ENCODE measurements at regions not wholly inside any gene's neighbourhood (a gene's known extent, or its start where the extent isn't known, plus 50 kb on each side); places are given as distances from the start of the nearest gene placed in this dataset.

DNA sequence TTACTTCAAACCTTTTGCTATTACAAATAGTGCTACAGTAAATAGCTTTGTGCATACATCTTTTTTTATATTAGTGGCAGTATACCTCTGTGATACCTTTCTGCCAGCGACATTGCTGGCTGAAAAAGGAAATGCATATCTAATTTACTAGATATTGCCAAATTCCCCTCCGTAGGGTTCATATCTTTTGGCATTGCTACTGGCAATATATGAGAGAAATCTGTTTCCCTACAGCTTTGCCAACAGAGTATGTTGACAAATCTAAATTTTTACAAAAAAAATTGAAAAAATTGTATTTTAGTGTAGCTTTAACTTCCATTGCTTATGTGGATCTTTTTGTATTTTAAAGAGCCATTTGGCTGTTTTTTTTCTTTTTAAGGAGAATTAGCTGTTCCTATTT lies 426.7 kb downstream of the TRIB2 start:
- Mint-ChIP-seq H3K27ac (no peak overlapping the region), H3K4me3 (no peak overlapping the region), H3K27me3 (ENCODE audit: low read depth) (peaks cover 13% of the 10 kb centered on the region)

DNA sequence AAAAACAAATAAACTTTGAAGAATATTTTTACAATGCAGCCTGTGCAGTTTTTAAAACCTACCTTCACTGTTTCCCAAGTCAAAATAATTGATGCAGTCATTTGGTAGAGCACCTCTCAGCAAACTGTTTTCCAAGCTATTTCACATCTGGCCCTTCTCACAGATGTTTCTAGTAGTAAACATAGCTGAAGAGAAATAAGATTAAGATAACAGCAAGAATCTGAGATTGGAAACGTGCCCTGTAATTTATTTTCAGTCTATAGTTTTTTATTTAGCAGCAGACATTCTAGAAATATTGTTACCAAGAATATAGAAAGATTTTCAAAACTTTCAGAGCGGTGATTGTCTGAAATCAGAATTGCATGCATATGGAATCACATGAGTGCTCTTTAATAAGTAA lies 440.2 kb downstream of the TRIB2 start:
- H3K27ac Mint-ChIP-seq, result no peak overlapping the region
- no peaks in the 10 kb centered on the region for H3K9me3 Mint-ChIP-seq
- intact Hi-C loops (cut with micrococcal nuclease), result no loop called here
- CTCF ChIA-PET, result no interaction called here
- no peak overlapping the region for H3K4me3 Mint-ChIP-seq
- H3K4me1 Mint-ChIP-seq (ENCODE audit: low read depth), result no peaks in the 10 kb centered on the region
- H3K27me3 Mint-ChIP-seq (ENCODE audit: low read depth), result peaks cover 19% of the 10 kb centered on the region
- no peaks in the 10 kb centered on the region for H3K36me3 Mint-ChIP-seq (ENCODE audit: low read depth)
- DNase-seq, result no peak

More for the DNA sequence above, 426.7 kb downstream of the TRIB2 start:
- H3K9me3 Mint-ChIP-seq, result peaks cover 3% of the 10 kb centered on the region
- no peaks in the 10 kb centered on the region for H3K36me3 Mint-ChIP-seq (ENCODE audit: low read depth)
- no peaks in the 10 kb centered on the region for H3K4me1 Mint-ChIP-seq (ENCODE audit: low read depth)
- intact Hi-C loops (cut with micrococcal nuclease), result no loop called here
- CTCF ChIA-PET, result no interaction called here
- no peak for DNase-seq

- Mint-ChIP-seq H3K27me3 (ENCODE audit: low read depth) (peaks cover 21% of the 10 kb centered on the region), H3K36me3 (ENCODE audit: low read depth) (no peaks in the 10 kb centered on the region), H3K4me1 (ENCODE audit: low read depth) (no peaks in the 10 kb centered on the region), H3K9me3 (no peaks in the 10 kb centered on the region), H3K4me3 (no peak overlapping the region), H3K27ac (no peak overlapping the region)
- intact Hi-C loops (cut with micrococcal nuclease), result no loop called here
- DNase-seq, result no peak
- CTCF ChIA-PET, result no interaction called here
Measured at GRCh38 chr2:13158466-13158865, 441.7 kb downstream of the TRIB2 start.

- no peak for DNase-seq
- CTCF ChIA-PET, result no interaction called here
- intact Hi-C loops (cut with micrococcal nuclease), result no loop called here
Measured at GRCh38 chr2:13180729-13181128, 464.0 kb downstream of the TRIB2 start.

DNA sequence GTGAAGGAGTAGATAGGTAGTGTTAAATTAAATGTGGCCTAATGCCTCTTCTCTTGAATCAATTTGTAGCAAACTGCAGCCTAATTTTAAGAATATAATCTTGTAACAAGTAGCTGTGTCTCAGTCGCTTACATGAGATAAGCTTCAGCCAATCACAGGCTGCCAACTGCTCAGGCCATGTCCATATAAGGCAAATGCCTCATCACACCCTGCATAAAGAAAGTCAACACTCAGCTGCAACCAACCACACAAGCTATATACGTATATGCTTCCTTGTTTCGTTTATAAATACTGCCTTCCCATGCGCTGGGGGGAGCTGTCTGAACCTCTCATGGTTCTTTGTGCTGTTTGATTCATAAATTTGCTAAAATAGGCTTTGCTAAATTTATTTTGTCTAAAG lies 476.3 kb downstream of the TRIB2 start:
- Mint-ChIP-seq H3K27ac (no peak overlapping the region), H3K4me3 (no peak overlapping the region), H3K9me3 (no peaks in the 10 kb centered on the region), H3K27me3 (ENCODE audit: low read depth) (peaks cover 7% of the 10 kb centered on the region), H3K4me1 (ENCODE audit: low read depth) (no peaks in the 10 kb centered on the region), H3K36me3 (ENCODE audit: low read depth) (no peaks in the 10 kb centered on the region)
- CTCF ChIA-PET, result interaction anchor here (0.7 kb wide), 1 partner anchor 71 kb away, joined by 3 read pairs; no protein-coding TSS in a partner anchor
- DNase-seq, result no peak
- intact Hi-C loops (cut with micrococcal nuclease), result no loop called here

More at GRCh38 chr2:13180729-13181128, 464.0 kb downstream of the TRIB2 start:
- Mint-ChIP-seq H3K4me3 (no peak overlapping the region), H3K27ac (no peak overlapping the region), H3K27me3 (ENCODE audit: low read depth) (peaks cover 4% of the 10 kb centered on the region), H3K36me3 (ENCODE audit: low read depth) (no peaks in the 10 kb centered on the region), H3K9me3 (peaks cover under 1% of the 10 kb centered on the region), H3K4me1 (ENCODE audit: low read depth) (no peaks in the 10 kb centered on the region)

DNA sequence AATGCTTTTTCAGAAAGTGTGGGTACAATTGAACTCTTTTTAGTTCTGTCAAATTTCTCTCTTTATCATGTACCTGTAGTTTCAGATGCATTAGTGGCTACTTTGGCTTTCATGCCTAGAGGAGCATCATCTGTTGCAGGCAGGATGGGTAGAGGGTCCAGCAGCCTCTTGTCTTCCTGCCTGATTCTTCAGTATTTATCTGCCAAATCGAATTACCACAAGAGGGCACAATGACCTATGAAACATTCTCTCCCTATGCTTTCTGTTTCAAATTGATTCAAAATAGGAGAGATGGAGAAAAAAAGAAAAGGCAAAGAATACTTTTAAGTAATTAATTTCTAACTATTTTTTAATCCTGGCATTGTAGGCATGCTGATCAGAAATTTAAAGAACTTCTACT lies 477.2 kb downstream of the TRIB2 start:
- CTCF ChIA-PET, result interaction anchor here (0.7 kb wide), 1 partner anchor 71 kb away, joined by 3 read pairs; no protein-coding TSS in a partner anchor
- intact Hi-C loops (cut with micrococcal nuclease), result no loop called here
- Mint-ChIP-seq H3K9me3 (no peaks in the 10 kb centered on the region), H3K4me3 (no peak overlapping the region), H3K4me1 (ENCODE audit: low read depth) (no peaks in the 10 kb centered on the region), H3K27me3 (ENCODE audit: low read depth) (peaks cover 7% of the 10 kb centered on the region), H3K27ac (no peak overlapping the region), H3K36me3 (ENCODE audit: low read depth) (no peaks in the 10 kb centered on the region)
- DNase-seq, result no peak

- DNase-seq, result no peak
- Mint-ChIP-seq H3K9me3 (no peaks in the 10 kb centered on the region), H3K27me3 (ENCODE audit: low read depth) (peaks cover 7% of the 10 kb centered on the region), H3K4me3 (no peak overlapping the region), H3K27ac (no peak overlapping the region), H3K4me1 (ENCODE audit: low read depth) (no peaks in the 10 kb centered on the region), H3K36me3 (ENCODE audit: low read depth) (no peaks in the 10 kb centered on the region)
- CTCF ChIA-PET, result no interaction called here
- intact Hi-C loops (cut with micrococcal nuclease), result no loop called here
Measured at GRCh38 chr2:13195270-13195669, 478.5 kb downstream of the TRIB2 start.

- H3K27ac Mint-ChIP-seq, result no peak overlapping the region
- H3K4me3 Mint-ChIP-seq, result no peak overlapping the region
- H3K36me3 Mint-ChIP-seq (ENCODE audit: low read depth), result no peaks in the 10 kb centered on the region
- no peaks in the 10 kb centered on the region for H3K4me1 Mint-ChIP-seq (ENCODE audit: low read depth)
- intact Hi-C loops (cut with micrococcal nuclease), result no loop called here
- no peak for DNase-seq
- CTCF ChIA-PET, result interaction anchor here (0.9 kb wide), 1 partner anchor 9 kb away, joined by 4 read pairs; no protein-coding TSS in a partner anchor
- H3K27me3 Mint-ChIP-seq (ENCODE audit: low read depth), result peaks cover 10% of the 10 kb centered on the region
- H3K9me3 Mint-ChIP-seq, result no peaks in the 10 kb centered on the region
Measured at GRCh38 chr2:13197248-13197647, 480.5 kb downstream of the TRIB2 start.

- CTCF ChIA-PET, result no interaction called here
- DNase-seq, result no peak
- Mint-ChIP-seq H3K27me3 (ENCODE audit: low read depth) (peaks cover 9% of the 10 kb centered on the region), H3K9me3 (no peaks in the 10 kb centered on the region), H3K4me1 (ENCODE audit: low read depth) (no peaks in the 10 kb centered on the region), H3K36me3 (ENCODE audit: low read depth) (no peaks in the 10 kb centered on the region), H3K27ac (no peak overlapping the region), H3K4me3 (no peak overlapping the region)
- intact Hi-C loops (cut with micrococcal nuclease), result no loop called here
Measured at GRCh38 chr2:13201924-13202323, 485.2 kb downstream of the TRIB2 start.

DNA sequence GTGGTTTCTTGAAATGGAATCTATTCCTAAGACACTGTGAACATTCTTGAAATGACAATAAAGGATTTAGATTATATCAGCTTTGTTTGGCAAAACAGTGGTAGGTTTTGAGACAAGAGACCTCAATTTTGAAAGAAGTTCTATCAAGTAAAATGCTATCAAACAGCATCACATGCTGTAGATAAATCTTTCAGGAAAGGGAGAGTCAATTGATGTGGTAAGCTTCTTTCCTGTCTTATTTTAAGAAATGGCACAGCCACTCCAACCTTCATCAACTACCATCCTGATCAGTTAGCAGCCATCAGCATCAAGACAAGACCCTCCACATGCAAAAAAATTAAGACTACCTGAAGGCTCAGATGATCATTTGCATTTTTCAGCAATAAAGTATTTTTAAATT lies 495.4 kb downstream of the TRIB2 start:
- Mint-ChIP-seq H3K9me3 (peaks cover 13% of the 10 kb centered on the region), H3K27me3 (ENCODE audit: low read depth) (peaks cover 2% of the 10 kb centered on the region), H3K27ac (no peak overlapping the region), H3K36me3 (ENCODE audit: low read depth) (no peaks in the 10 kb centered on the region), H3K4me3 (no peak overlapping the region), H3K4me1 (ENCODE audit: low read depth) (no peaks in the 10 kb centered on the region)
- CTCF ChIA-PET, result interaction anchor here (0.6 kb wide), 1 partner anchor 373 kb away, joined by 4 read pairs; no protein-coding TSS in a partner anchor
- no peak for DNase-seq
- intact Hi-C loops (cut with micrococcal nuclease), result no loop called here

DNA sequence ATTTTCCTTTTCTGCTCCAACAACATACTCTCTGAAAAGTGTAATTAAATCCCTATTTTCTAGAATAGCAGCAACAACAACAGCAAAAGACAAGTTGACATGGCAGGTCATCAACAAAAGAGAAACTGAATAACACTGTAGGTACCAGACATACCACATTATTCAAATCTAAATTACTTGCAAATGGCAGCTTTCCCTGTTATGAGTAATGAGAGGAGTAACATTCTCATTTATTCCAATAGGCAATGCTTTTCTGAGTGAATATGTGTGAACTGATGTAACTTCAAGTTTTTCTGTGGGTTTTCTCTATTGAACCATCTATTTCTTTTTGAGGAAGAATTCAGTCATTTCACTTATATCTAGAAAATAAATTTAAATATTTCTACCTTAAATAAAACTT lies 501.5 kb downstream of the TRIB2 start:
- intact Hi-C loops (cut with micrococcal nuclease), result no loop called here
- Mint-ChIP-seq H3K9me3 (peaks cover 13% of the 10 kb centered on the region), H3K27me3 (ENCODE audit: low read depth) (peaks cover 2% of the 10 kb centered on the region), H3K36me3 (ENCODE audit: low read depth) (no peaks in the 10 kb centered on the region), H3K4me1 (ENCODE audit: low read depth) (no peaks in the 10 kb centered on the region), H3K4me3 (no peak overlapping the region), H3K27ac (no peak overlapping the region)
- CTCF ChIA-PET, result no interaction called here
- no peak for DNase-seq

DNA sequence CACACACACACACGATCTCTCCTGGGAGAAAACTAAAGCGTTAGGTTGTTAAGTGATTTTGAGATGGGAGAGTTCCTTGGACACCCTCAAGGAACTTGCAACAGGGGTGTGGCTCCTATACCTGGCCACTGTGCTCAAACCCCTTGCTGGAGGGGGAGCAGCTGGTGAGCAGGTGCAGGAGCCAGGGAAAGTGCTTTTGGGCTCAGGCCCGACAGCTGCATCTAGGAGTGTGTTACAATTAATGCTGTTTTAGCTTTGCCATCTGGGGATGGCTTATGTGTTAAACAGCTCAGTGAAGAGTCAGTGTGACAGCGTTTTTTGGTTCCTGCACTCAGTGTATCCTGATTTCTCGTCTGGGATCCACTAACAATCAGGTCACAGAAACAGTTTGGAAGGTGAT lies 510.8 kb downstream of the TRIB2 start:
- CTCF ChIA-PET, result no interaction called here
- DNase-seq, result no peak
- H3K27me3 Mint-ChIP-seq (ENCODE audit: low read depth), result peaks cover 14% of the 10 kb centered on the region
- no peaks in the 10 kb centered on the region for H3K4me1 Mint-ChIP-seq (ENCODE audit: low read depth)
- H3K4me3 Mint-ChIP-seq, result no peak overlapping the region
- intact Hi-C loops (cut with micrococcal nuclease), result no loop called here
- H3K9me3 Mint-ChIP-seq, result no peaks in the 10 kb centered on the region
- H3K27ac Mint-ChIP-seq, result no peak overlapping the region
- H3K36me3 Mint-ChIP-seq (ENCODE audit: low read depth), result no peaks in the 10 kb centered on the region

DNA sequence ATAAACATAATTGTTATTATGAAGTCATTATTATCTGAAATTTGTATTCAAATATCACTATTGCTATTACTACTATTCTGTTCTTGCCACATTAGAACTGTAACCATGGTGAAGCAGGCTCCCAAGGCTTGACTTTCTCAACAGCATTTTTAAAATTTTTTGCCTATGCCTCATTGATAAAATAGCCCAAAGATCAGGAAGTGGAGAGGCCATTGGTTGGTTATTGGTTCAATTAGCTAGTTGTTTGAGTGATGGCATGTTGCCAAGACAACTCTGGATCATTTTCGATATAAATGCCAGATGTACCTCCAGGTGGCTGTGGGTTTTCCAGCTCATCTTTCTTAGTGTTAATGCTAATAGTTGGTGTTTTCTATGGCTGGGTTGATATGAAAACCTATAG lies 513.5 kb downstream of the TRIB2 start:
- peaks cover 12% of the 10 kb centered on the region for H3K27me3 Mint-ChIP-seq (ENCODE audit: low read depth)
- H3K4me1 Mint-ChIP-seq (ENCODE audit: low read depth), result no peaks in the 10 kb centered on the region
- no peak overlapping the region for H3K4me3 Mint-ChIP-seq
- no peak for DNase-seq
- no peak overlapping the region for H3K27ac Mint-ChIP-seq
- CTCF ChIA-PET, result no interaction called here
- H3K36me3 Mint-ChIP-seq (ENCODE audit: low read depth), result no peaks in the 10 kb centered on the region
- intact Hi-C loops (cut with micrococcal nuclease), result no loop called here
- H3K9me3 Mint-ChIP-seq, result no peaks in the 10 kb centered on the region

DNA sequence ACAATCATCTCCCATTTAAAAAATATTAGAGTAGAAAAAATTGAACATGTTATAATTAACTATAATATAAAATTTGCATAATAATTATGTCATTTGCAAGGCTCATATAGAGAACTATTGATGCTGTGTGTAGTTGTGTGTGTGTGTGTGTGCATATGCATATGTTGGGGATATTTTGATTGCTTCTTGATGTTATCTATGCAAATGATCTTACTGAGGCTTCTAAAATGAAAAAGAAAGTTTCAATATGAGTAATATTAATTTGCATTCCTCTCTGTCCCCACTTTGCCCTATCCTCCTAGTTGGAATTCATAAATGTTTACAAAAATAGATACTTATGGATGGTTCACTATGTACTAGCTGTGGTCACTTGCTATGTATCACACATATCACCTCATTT lies 523.3 kb downstream of the TRIB2 start:
- intact Hi-C loops (cut with micrococcal nuclease), result no loop called here
- Mint-ChIP-seq H3K27ac (no peak overlapping the region), H3K36me3 (ENCODE audit: low read depth) (no peaks in the 10 kb centered on the region), H3K4me3 (no peak overlapping the region), H3K9me3 (no peaks in the 10 kb centered on the region), H3K27me3 (ENCODE audit: low read depth) (peaks cover 2% of the 10 kb centered on the region), H3K4me1 (ENCODE audit: low read depth) (no peaks in the 10 kb centered on the region)
- DNase-seq, result no peak
- CTCF ChIA-PET, result no interaction called here

Measured in activated naive CD4-positive, alpha-beta T cell treated with anti-CD3 and anti-CD28 coated beads for 36 hours (primary cell).